GM21390 (cell line): ENCODE measurements at regions not wholly inside any gene's neighbourhood (a gene's known extent, or its start where the extent isn't known, plus 50 kb on each side); places are given as distances from the start of the nearest gene placed in this dataset.

Experiments
- ATAC-seq: cut with Tn5 transposase; IDR thresholded peaks from one replicate; pipeline ENCODE4 v1.9.1; 2021; ENCODE audit not compliant: unreplicated experiment

DNA sequence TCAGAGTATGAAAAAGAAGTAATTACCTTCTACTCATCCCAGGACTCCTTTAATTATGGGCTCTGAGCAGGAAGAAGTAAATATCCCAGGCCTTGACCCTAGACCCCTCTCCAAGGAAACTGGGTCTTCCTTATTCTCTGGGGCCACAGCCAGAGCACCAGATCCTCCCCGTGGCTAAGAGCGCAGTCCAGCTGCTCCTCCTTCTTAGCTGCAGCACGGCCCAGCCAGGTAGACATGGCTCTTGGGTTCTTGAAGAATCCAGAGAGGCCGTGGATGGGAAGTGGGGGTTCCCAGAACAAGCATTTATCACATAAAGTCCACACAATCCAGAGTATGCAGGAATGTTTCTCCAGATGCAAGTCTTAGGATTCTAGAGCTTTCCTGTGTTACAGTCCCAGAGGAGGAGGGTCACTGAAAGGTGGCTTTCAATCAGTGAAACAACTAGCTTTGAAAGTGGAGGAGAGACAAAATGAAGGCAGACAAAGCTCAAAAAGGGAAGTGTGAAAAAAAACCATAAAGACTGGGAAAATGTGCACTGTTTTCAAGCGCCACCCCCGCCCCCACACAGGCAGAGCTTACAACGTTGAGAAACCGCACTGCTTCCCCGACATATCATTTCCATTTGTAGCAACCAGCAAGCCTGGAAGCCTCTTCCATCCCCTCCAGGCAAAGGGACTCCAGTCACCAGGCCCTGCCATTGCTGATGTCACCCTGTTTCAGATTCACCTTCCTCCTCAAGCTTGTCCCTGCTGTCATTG is 396.5 kb upstream of the MKI67 start:
- ATAC-seq: no peak

DNA sequence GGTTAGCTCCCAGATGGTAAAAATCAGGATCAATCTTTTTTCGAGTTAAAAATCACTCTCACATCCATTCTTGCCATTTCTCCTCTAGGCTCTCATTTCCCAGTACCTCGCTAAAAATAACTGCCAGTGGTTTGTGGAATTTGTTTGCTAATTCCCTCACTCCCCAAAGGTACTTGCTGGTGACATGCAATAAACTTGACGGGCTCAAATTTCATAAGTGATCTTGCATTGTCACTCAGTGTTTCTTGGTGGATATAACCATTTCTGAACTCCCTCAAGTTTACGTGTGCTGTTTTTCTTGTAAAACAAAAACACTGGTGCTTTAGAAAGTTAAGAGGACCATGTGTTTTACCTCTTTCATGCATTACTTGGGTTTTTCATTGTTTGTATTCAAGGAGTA is 399.2 kb upstream of the MKI67 start:
- no peak for ATAC-seq

DNA sequence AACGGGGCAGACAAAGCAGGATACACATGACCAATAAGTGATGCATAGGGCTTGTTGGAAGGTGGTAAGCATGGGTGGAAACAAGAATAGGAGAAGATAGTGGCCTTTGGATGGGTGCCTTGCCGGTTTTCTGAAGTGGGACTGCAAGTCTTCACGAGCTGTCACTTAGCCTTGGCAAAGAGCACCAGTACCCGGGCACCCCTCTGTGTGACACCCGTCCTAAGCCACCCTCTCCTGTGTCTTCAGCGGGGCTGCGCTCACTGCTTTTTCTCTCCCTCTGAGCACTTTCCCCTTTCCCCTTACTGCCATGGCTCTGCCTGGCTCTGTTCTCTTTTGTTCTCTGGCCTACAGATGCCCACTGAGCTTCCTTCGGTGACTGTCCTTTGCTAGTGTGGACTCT is 399.7 kb upstream of the MKI67 start:
- no peak for ATAC-seq

DNA sequence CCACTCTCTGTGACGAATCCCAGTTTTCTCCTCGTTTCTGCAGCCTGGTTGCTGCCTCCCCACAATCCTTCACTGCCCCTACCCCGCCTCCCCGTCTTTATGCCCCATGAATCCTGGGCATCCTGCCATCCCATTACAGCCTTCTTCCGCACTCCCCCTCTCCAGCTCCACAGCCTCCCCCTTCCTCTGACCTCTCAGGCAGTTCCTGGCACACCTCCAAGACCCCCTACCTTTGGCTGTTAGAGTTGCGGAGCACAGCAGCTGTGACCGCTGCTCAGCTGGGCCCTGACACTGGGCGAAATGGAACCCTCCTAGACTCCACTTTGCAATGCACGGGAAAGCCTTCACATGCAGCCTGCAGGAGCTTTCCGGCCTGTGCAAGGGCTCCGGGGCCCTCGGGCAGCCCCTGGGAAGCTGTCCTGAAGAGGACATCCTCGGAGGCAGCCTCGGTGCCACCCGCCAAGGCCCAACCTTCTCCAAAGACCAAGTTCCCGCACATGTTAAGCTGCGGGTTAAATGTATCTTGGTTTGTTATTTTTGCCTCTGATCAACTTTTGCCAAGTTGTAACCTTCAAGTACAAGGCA is 400.7 kb upstream of the MKI67 start:
- no peak for ATAC-seq

DNA sequence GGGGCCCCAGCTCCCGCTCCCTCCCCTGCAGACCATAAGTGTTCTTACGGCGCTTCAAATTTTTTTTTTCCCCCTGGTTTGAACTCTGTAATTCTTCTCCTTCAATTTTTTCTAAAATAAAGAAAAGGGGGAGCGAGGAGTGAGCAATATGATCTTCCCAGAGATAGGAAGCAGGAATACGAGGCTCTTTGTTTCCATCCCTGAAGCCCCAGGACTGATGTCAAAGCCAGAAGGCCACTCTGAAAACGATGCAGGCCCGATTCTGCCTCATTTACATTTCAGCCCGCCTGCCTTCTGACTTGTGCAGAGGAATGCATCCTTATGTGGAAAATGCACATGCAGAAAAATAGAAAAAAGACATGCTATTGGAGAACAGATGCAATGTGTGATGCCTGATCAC is 401.5 kb upstream of the MKI67 start:
- no peak for ATAC-seq

DNA sequence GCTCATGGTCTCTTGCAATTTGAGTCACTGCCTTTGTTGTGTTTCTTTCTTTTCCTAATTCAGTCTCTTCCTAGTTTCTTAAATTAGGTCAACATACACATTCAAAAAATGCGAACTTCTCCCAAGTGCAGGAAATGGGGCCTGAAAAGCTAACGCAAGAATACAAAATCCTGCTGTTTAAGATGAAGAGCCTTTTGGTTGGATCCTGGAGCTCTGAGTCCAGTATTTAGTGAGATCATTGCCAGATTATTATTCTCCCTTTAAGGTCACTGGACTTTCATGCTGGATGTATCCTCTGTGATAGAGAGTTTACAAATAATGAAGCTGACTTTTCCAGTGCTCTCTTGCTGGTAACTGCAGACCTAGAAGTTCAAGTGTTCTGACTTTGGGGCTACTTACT is 401.9 kb upstream of the MKI67 start:
- ATAC-seq: no peak

DNA sequence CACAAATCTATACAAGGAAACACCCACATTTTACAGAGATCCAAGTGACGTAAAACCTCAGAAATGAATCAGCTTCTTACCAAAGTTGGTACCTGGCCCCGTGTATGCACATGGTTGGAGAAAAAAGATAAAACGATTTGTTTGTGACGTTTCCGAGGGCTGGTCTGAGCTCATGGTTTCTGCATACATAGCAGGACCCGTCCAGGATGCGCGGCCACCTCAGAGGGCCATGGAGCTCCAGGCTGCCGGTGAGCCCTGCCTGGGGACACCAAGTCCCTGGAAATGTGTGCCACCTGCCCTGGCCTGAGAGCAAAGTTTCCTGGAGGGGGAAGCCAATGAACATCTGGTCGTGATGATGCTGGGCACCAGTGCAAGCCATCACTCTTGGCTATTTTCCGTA is 402.6 kb upstream of the MKI67 start:
- ATAC-seq: no peak

DNA sequence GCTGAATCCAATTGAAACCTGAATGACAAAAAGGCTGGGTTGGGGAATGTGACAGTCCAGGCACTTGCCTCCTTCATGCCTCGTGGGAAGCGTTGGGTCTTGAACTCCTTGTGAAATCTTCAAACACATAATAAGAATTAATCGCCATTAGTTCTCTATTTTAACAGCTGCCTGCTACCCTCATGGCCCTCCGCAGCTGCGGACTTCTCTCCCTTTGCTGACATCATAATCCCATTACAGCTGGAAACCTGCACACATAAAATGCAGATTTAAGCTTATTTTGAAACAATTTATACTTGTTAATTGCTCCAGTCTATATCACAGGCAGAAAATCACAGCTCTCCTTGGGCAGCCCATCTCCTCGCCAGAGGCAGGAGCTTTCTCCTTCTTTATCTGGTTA is 403.0 kb upstream of the MKI67 start:
- no peak for ATAC-seq

DNA sequence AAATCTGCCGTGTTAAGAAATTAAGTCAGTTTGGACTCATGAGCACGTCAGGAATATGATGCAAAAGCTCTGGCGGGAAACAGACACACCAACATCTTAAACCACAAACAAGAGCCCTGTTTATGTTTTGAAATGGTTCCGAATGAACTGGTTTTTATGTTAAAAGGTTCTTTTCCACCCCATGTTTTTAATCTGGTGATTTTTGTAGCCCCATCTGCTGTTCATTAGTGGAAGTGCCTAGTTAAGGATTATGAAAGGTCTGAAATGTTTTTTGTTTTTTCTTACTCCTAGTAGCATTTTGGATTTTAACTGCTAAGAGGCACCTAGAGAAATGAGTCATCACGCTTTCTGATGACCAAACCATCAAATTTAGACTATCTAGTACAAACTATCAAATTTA is 404.1 kb upstream of the MKI67 start:
- ATAC-seq: no peak

DNA sequence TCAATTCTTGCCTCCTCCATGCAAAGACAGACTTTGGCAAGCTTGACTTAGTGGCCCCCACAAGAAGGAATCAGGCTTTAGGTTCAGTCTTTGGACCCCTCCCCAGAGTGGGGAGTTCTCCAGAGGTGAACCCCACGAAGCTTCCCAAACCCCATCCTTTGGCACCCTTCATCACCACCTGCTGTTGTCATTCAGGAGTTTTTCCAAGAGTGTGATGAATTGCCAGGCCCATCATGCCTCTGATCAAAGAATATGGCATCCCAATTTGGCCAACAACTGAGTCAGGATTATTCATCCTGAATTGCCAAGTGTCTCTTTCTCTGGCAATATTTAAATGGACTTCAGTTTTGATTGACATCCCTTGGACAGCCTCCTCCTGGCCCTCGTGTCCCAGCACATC is 404.7 kb upstream of the MKI67 start:
- ATAC-seq: no peak

DNA sequence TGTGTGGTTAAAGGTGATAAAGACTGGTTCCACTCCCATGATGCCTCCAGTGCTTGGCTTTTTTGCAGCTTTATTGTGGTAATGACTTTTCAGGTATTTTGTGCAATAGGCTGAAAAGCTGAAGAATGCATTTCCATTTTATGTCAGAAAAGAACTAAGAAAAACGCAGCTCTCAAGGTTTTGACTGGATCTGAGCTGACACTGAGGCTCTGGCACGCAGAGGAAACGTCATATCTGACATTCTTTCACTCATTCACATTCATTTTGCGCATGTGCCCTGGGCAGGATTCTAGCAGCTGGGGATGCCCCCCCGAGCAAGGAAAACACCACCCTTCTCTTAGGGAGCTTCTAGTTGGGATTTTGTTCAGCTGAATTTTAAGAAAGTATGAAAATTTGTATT is 408.5 kb upstream of the MKI67 start:
- no peak for ATAC-seq

DNA sequence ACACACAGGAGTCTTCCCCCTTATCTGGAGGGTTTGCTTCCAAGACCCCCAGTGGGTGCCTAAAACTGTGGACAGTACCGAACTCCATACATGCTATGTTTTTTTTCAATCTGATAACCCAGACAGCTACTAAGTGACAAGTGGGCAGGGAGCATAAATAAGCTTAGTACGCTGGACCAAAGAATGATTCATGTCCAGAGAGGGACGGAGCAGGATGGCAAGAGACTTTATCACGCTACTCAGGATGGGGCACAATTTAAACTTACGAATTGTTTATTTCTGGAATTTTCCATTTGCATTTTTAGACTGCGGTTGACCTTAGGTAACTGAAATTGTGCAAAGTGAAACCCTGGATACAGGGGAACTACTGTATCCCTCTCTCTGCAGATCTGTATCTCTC is 410.0 kb upstream of the MKI67 start:
- ATAC-seq: no peak

DNA sequence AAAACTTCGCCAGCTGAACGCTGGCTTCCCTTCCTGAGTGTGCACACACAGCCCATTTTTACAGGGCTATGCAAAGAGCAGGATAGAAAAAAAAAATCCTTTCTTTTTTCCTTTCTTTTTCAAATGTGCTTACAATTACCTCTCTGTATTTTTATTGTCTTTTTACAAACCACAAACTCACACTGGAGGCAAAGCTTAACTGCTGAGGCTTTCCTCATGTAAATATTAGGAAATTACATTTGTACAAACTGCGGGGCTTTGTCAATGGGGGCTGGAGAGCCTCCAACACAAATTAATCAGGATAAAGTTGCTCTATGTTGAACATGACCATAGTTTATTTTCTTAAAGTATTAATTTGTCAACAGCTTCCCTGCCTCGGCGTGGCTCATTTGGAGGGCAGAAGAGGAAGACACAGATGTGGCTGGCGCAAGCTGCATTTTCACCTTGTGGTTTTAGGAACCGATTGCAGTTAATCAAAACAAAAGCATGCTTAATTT is 411.7 kb upstream of the MKI67 start:
- no peak for ATAC-seq

DNA sequence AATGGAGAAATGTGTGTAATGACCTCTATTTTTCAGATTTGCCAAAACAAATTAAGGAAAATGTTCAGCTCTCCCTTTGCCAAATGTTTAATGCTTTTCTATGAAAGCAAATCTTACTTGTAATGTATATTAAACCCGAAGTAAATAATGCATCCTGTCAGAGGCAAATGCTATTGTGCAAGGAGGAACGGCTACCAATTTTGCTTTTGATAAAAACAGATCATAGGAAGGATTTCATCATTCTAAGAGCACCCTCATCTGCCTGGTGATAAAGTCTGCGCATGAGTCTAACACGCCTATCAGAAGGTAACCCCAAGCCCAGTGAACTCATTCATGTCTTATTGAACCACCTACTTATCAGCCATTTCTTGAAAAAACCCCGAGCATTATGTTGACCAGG is 412.4 kb upstream of the MKI67 start:
- no peak for ATAC-seq

DNA sequence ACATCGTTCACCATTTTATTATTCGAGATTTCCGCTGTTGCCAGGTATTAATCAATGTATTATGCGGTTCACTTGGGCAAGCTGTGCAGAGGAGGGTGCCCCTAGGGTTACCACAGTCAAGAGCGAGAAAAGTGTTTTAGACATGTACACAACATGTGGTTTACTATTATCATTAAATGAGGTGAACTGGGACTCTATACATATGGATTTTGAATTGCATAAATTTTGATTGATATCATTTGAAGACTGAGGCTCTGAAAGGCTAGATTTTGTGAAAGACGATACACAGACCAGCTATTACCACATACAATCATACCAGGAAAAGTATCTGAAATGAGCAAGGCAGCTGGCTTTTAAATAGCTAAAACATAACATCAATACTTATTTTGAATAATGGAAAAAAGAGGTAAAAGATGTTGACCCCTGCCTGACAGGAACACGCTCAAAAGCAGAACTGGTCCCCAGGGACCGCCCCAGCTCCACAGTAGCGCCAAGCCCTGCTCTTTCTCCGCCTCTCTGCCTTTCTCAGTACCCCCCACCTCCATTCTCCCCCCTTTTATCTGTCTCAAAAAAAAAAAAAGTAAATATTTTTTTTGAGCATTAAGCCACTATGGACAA is 413.4 kb upstream of the MKI67 start:
- ATAC-seq: no peak

DNA sequence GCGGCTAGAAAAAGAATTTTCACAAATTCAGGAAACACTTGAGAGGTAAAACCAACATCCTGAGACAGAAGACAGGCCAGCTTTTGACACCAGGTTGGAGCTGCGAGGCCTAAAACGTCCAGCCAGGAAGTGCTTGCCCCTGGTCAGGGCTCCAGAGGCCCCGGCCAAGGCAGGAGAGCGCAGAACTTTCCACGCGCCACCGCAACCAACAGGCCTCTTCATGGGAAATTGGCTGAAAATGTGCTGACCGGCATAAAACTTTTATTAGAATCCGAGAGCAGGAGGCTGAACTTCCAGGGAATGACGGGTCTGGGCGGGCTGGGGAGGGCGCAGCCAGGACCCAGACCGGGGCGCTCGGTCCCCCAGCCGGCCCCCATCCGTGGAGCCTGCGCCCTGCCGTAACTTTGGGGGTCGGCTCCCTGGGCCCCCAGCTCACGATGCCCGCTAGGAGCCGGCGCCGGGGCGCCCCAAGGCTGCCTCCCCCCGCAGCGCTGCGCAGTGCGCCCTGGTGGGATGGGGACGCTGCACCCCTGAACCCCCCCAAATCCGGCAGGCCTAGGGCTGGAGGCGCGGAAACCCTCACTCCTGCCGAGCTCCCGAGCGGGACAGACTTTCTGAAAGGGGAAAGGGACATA is 414.0 kb upstream of the MKI67 start:
- no peak for ATAC-seq

DNA sequence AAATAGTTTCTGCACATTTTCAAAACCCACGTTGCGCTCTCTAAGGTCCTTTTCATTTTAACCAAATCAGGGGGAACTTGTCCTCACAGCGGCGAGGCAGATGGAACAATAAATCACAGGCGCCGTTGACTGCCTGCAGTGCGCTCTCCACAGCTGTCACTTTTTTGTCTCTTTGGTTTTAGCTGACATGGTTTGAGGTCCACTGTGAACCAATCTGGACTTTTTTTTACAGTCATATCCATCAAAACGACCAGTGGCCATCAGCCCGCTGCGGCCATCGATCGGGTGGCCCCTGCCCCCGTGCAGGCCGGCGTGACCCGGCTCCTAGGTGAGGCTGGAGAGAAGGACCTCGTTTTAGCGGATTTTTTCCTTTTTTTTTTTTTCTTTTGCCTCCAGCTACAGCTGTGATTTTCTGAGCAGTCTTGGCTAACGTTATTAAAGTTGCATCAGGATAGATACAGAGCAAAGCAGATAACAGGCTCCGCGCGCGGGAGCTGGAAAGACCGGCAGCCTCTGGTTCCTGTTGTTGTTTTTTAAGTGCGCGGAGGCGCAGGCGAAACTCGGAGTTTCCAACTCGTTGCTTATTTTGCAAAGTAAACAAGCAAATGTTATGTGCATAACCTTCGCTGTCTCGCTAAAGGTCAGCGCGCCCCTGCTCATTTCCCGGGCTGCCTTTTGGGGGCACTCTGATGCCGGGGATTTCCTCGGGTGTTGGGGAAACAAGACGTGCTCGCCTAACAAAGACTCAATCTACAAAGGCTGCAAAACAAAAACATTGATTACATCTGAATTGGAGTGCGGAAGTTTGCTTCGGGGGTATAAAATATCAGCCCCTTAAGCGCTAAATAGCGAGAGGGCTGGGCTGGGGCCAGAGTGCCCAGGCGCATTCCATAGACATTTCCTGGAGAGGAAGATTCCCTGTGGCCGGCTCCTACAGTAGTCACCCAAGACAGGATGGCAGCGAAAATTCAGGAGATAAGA is 414.8 kb upstream of the MKI67 start:
- no peak for ATAC-seq

DNA sequence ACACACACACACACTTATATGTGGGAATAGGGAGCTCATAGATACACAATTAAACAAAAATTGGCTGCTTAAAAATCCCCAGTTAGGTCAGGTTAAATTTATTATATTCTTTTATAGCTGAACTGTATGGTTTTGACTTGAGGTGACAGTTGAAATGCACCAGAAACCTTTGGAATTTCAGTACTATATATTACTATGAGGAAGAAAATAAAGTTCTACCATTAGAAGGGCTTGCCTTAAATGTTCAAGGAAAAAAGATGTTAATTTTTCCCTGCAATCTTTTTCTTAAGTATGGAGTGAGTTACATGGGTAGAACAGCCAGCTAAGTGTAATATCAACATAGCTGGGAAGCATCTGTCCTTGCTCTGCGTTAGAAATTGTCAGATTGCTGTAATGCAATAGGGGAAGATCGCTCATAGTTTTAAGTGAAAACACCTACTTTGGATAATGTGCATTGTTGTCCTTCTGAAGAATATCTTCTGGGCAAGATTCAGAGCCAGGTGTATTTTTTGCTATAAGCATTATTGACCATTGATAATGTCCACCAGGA is 415.8 kb upstream of the MKI67 start:
- no peak for ATAC-seq

DNA sequence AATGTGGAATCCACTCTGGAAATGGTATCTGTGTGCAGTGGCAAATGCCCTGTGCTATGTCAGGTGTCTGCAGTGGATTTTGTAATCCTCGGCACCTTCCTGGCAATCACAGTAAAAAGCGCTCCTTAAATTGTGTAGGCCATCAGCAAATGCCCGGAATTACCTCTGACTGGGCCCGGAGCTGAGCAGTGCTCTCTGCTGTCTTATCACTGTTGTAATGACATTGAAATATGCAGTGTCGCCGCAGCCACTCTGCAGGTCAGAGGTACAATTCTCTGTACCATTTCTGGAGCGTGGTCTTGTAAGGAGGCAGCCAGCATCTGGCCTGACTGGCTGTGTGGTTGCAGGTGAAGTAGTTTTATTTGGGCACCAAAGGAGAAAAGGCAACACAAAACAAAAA is 416.4 kb upstream of the MKI67 start:
- ATAC-seq: no peak

DNA sequence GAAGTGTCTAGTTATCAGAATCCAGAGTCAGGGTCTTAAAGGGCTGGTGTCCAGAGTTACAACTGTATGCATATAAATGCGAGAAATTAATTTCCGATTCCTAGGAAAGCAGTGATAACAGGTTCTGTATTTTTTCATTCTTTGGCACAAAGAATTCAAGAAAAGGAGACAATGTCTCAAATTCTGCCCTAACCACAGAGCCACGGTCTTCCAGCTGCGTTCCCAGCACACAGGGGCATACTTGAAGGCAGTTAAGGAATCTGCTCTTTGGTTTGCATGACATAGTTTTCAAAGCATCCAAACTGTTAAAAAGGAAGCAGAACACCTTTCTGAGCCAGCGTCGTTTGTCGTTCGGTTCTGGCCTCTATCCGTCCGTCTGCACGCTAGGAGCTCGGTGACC is 416.9 kb upstream of the MKI67 start:
- no peak for ATAC-seq

DNA sequence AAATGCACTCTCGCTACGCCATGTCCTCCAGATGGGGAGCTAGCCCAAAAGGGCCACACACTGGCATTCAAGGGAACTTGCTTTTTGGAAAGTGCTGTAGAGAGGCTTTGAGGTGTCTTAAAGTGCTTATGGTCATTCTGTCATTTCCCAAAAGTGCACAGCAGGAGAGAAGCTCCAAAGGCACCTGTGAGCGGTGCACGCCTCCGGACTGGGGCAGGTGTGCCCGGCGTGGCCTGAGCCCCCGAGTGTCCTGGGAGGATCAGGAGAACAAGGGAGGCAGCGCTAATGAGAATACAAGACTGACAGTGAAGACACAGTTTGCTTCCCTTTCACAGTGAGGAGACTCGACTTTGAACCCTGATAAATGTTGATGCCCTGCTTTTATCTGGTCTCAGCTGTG is 419.0 kb upstream of the MKI67 start:
- ATAC-seq: no peak
